ENCODE measurements at regions not wholly inside any gene's neighbourhood (a gene's known extent, or its start where the extent isn't known, plus 50 kb on each side); places are given as distances from the start of the nearest gene placed in this dataset.

DNA sequence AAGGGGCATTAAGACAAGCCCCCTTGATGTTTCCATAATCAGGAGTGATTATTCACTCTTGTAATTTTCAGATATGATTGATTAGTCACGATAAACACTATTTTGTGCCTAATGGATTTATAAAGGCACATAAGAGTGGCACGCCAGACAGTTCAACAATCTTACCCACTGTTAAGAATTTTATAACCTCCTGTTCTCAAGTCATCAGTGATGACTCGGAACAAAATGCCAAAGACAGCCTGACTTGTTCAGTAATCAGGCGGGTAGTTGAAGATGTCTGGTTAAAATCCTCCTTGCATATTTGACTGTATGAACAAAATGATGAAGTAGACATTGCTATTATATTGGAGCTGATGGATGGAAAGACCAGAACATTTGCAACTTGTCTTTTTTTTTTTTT lies 212.1 kb upstream of the RMST start:
- TF ChIP-seq ZNF274 (IDR thresholded peaks at IDR 0.05; ENCODE audit: low read depth, low read length), result no peak
- no peak for TF ChIP-seq YY1 (IDR thresholded peaks at IDR 0.05; ENCODE audit: insufficient read depth, insufficient read length)
- TF ChIP-seq SUZ12 (IDR thresholded peaks at IDR 0.05; ENCODE audit: extremely low read depth, insufficient read depth, insufficient read length), result no peak
